GM12878 (cell line): ENCODE measurements at regions not wholly inside any gene's neighbourhood (a gene's known extent, or its start where the extent isn't known, plus 50 kb on each side); places are given as distances from the start of the nearest gene placed in this dataset.

Source experiments
- ATAC-seq: fragments of 200-7000 bp; cut with Tn5 transposase; 3 replicates; pipeline ENCODE4 v1.9.1; 2020; ENCODE audit warnings: mild to moderate bottlenecking, moderate library complexity
- BruUV-seq: library from RNA; stranded (reverse); fragments of 400-500 nt; replicated peaks from 2 replicates; lab custom pipeline; 2021; lab: Mats Ljungman, UMichigan
- CTCF ChIA-PET: fragments of 300-600 bp; sonication (Branson Sonifier 250); formaldehyde crosslinking; extraction: SDS; loops from one replicate; lab custom pipeline; 2021; ENCODE audit warnings: inconsistent platforms; lab: Yijun Ruan, JAX
- POLR2A ChIA-PET: fragments of 350-600 bp; formaldehyde crosslinking; extraction: SDS; loops from one replicate; lab custom pipeline; 2021; ENCODE audit warnings: inconsistent platforms; lab: Charles Lee
- RAD21 ChIA-PET: fragments of 300-600 bp; sonication (Branson Sonifier 250); formaldehyde crosslinking; loops from one replicate; lab custom pipeline; 2023; ENCODE audit warnings: antibody characterized with exemption; ENCODE audit not compliant: unreplicated experiment; lab: Charles Lee
- SMC1A ChIA-PET: fragments of 300-600 bp; sonication (Branson Sonifier 250); formaldehyde crosslinking; loops from one replicate; lab custom pipeline; 2023; ENCODE audit not compliant: unreplicated experiment, uncharacterized antibody; lab: Charles Lee
- DNase-seq: peaks from one replicate; pipeline ENCODE4 v3.0.0-alpha.2; 2011; ENCODE audit warnings: low read depth, low spot score
- FAIRE-seq: peaks from 3 replicates; lab custom pipeline; 2011; peaks lifted over from hg19 to GRCh38; lab: Jason Lieb, UNC
- H2AFZ ChIP-seq: 2 replicates; pipeline ENCODE4 v1.6.0; 2011; ENCODE audit warnings: low read depth, low read length, control low read depth; ENCODE audit not compliant: control insufficient read depth
- H3K27ac ChIP-seq: 2 replicates; pipeline ENCODE4 v1.5.1; 2011; ENCODE audit warnings: control low read depth; ENCODE audit not compliant: control insufficient read depth, insufficient read depth
- H3K27me3 ChIP-seq, 2 experiments: replicated peaks in 1 of 2; 2 replicates each; pipeline versions ENCODE4 v1.6.0 to v1.6.1; 2011; ENCODE audit warnings: low read length in 1 of 2; ENCODE audit not compliant: control insufficient read depth in 2 of 2, insufficient read depth in 2 of 2
- H3K36me3 ChIP-seq, 2 experiments: 2 replicates each; pipeline ENCODE4 v1.5.1; 2011; ENCODE audit warnings: low read length in 1 of 2; ENCODE audit not compliant: control insufficient read depth in 2 of 2, insufficient read depth in 2 of 2
- H3K4me1 ChIP-seq: 2 replicates; pipeline ENCODE4 v1.6.1; 2011; ENCODE audit warnings: mild to moderate bottlenecking, low read length, moderate library complexity, mixed read lengths; ENCODE audit not compliant: control insufficient read depth, insufficient read depth
- H3K4me2 ChIP-seq: 2 replicates; pipeline ENCODE4 v1.6.0; 2011; ENCODE audit warnings: control low read depth; ENCODE audit not compliant: control insufficient read depth, insufficient read depth
- H3K4me3 ChIP-seq: fragments of 200-600 bp; sonication (generic); 2 replicates; pipeline ENCODE4 v1.5.1; 2016
- H3K79me2 ChIP-seq: 2 replicates; pipeline ENCODE4 v1.6.0; 2011; ENCODE audit warnings: low read length; ENCODE audit not compliant: control insufficient read depth, insufficient read depth
- H3K9ac ChIP-seq: 2 replicates; pipeline ENCODE4 v1.8.0; 2011; ENCODE audit warnings: low read length, control low read depth, mixed read lengths; ENCODE audit not compliant: control insufficient read depth, insufficient read depth
- H3K9me3 ChIP-seq: replicated peaks from 3 replicates; pipeline ENCODE4 v1.5.1; 2011; ENCODE audit warnings: mild to moderate bottlenecking, low read length; ENCODE audit not compliant: control insufficient read depth, insufficient read depth
- H4K20me1 ChIP-seq: 2 replicates; pipeline ENCODE4 v1.6.0; 2011; ENCODE audit not compliant: control insufficient read depth, insufficient read depth
- BHLHE40 ChIP-seq, 2 experiments: fragments of 450-650 bp in 1 of 2; IDR thresholded peaks; 2 replicates each; pipeline ENCODE4 v1.6.1; 2011 to 2017; ENCODE audit warnings: low read depth in 2 of 2, borderline replicate concordance in 1 of 2, improper control_type of control experiment in 1 of 2, low read length in 1 of 2, mild to moderate bottlenecking in 1 of 2
- NFXL1 ChIP-seq: fragments of 450-650 bp; IDR thresholded peaks from 2 replicates; pipeline ENCODE4 v1.6.1; 2017; ENCODE audit warnings: antibody characterized with exemption, mild to moderate bottlenecking, borderline replicate concordance
- PAX8 ChIP-seq: fragments of 450-650 bp; IDR thresholded peaks from 2 replicates; pipeline ENCODE4 v1.6.1; 2017; ENCODE audit warnings: mild to moderate bottlenecking, moderate library complexity
- WGBS: methylation state at CpG from one replicate; pipeline ENCODE4 v1.1.6; 2016; ENCODE audit warnings: low lambda C conversion rate; ENCODE audit not compliant: insufficient replicate concordance, insufficient coverage; ENCODE audit errors: missing lambda C conversion rate; 5-methylcytosine and 5-hydroxymethylcytosine counted together
- in situ Hi-C: fragments of 300-500 bp; cut with MboI; formaldehyde crosslinking; loops from 9 replicates; pipeline ENCODE4 v1.14.3; 2018; ENCODE audit warnings: mixed read lengths
- intact Hi-C: fragments of 100-400 bp; cut with micrococcal nuclease; formaldehyde crosslinking; loops from one replicate; pipeline ENCODE4 v1.14.2; 2022; ENCODE audit not compliant: unreplicated experiment
- TF ChIP-seq, protein P1 (sequence below): fragments of 450-650 bp; IDR thresholded peaks from 2 replicates; pipeline ENCODE4 v1.6.1; 2017; ENCODE audit warnings: mild to moderate bottlenecking, moderate library complexity

- Histone ChIP-seq H3K4me3 (no peak overlapping the region), H3K9ac (no peak overlapping the region), H3K4me1 (peaks cover 1% of the 10 kb centered on the region), H3K36me3 (no peaks in the 10 kb centered on the region), H3K9me3 (no peaks in the 10 kb centered on the region; the same call in 1 of the 3 replicates), H3K79me2 (no peaks in the 10 kb centered on the region), H3K27ac (no peak overlapping the region), H2AFZ (no peak overlapping the region), H3K27me3 (peaks cover 0 to 1% of the 10 kb centered on the region in 2 experiments; a peak in 1 of 4 replicates), H3K4me2 (no peak overlapping the region), H4K20me1 (no peaks in the 10 kb centered on the region)
- no peak for FAIRE-seq
- no peak for TF ChIP-seq NFXL1
- TF ChIP-seq BHLHE40 (IDR thresholded peaks at IDR 0.05; ENCODE audit: borderline replicate concordance in 1 of 2, low read depth in 2 of 2, low read length in 1 of 2): no peak
- TF ChIP-seq, protein P1, sequence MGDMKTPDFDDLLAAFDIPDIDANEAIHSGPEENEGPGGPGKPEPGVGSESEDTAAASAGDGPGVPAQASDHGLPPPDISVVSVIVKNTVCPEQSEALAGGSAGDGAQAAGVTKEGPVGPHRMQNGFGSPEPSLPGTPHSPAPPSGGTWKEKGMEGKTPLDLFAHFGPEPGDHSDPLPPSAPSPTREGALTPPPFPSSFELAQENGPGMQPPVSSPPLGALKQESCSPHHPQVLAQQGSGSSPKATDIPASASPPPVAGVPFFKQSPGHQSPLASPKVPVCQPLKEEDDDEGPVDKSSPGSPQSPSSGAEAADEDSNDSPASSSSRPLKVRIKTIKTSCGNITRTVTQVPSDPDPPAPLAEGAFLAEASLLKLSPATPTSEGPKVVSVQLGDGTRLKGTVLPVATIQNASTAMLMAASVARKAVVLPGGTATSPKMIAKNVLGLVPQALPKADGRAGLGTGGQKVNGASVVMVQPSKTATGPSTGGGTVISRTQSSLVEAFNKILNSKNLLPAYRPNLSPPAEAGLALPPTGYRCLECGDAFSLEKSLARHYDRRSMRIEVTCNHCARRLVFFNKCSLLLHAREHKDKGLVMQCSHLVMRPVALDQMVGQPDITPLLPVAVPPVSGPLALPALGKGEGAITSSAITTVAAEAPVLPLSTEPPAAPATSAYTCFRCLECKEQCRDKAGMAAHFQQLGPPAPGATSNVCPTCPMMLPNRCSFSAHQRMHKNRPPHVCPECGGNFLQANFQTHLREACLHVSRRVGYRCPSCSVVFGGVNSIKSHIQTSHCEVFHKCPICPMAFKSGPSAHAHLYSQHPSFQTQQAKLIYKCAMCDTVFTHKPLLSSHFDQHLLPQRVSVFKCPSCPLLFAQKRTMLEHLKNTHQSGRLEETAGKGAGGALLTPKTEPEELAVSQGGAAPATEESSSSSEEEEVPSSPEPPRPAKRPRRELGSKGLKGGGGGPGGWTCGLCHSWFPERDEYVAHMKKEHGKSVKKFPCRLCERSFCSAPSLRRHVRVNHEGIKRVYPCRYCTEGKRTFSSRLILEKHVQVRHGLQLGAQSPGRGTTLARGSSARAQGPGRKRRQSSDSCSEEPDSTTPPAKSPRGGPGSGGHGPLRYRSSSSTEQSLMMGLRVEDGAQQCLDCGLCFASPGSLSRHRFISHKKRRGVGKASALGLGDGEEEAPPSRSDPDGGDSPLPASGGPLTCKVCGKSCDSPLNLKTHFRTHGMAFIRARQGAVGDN: no peak
- no peak for TF ChIP-seq PAX8
- no peak for DNase-seq
- intact Hi-C loops (no loop called here), in situ Hi-C loops (loop anchor here (5.0 kb wide), 1 partner anchor 48 kb away; no protein-coding TSS in a partner anchor)
- 55% methylated on average over 5 of the region's 5 CpGs for WGBS
- SMC1A ChIA-PET: no interaction called here
- no peak for ATAC-seq
- no TSS peak for BruUV-seq
- RAD21 ChIA-PET: no interaction called here
- POLR2A ChIA-PET: no interaction called here
- CTCF ChIA-PET: no interaction called here
These were observed 195.5 kb upstream of the APCDD1 start for GRCh38 chr18:10258836-10259474.
